ENCODE measurements at regions not wholly inside any gene's neighbourhood (a gene's known extent, or its start where the extent isn't known, plus 50 kb on each side); places are given as distances from the start of the nearest gene placed in this dataset.

DNA sequence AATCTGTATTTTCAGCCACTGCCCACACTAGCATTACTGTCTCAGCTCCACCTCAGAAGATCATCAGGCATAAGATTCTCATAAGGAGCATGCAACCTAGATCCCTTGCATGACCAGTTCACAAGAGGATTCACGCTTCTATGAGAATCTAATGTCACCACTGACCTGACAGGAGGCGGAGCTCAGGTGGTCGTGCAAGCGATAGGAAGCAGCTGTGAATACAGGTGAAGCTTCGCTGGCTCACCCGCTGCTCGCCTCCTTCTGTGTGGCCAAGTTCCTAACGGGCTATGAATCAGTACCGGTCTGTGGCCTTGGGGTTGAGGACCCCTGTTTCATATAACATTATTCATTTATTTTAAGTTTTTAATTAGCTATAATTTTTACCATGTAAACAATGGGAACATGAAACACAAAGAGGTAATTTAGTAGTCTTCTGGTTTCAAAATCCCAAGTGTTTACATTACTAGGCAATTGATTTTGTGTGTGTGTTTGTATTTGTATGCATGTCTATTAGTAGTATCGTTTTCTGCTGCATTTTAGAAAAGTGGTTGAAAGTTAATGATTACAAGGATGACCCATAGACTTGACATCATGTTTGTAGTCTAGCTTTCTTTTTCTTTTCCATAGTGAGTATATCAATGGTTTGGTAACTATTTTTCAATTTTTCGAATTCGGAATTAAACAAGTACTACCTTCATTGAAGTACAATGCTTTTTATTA is 159.4 kb downstream of the TENT4A start:
- DNase-seq, result no peak

DNA sequence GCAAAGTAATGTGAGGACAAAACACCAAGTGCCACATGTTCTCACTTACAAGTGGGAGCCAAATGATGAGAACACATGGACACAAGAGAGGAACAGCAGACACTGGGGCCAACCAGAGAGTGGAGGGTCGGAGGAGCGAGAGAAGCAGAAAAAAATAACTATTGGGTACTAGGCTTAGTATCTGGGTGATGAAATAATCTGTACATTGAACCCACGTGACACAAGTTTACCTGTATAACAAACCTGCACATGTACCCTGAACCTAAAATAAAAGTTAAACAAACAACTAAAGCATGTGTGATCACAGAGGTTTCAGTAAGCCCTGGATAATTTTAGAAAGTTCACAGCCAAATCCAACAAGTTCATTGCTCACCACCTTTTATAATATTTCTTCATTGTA is 160.1 kb downstream of the TENT4A start:
- no peak for DNase-seq

DNA sequence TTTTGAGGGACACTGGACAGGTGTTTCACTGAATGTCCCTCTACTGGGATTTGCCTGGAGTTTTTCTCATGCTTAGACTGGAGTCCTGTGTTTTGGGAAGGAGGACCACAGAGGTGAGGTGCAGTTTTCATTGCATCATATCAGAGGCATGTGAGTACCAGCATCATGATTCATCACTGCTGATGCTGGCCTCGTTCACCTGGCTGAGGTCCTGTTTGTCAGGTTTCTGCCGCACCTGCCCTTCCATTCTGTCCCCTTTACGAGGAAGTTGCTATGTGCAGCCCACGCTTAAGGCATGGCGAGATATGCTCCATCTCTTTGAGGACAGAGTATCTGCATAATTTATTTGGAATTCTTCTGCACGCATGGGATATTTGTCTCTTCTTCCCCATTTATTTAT is 162.1 kb downstream of the TENT4A start:
- DNase-seq, result no peak

DNA sequence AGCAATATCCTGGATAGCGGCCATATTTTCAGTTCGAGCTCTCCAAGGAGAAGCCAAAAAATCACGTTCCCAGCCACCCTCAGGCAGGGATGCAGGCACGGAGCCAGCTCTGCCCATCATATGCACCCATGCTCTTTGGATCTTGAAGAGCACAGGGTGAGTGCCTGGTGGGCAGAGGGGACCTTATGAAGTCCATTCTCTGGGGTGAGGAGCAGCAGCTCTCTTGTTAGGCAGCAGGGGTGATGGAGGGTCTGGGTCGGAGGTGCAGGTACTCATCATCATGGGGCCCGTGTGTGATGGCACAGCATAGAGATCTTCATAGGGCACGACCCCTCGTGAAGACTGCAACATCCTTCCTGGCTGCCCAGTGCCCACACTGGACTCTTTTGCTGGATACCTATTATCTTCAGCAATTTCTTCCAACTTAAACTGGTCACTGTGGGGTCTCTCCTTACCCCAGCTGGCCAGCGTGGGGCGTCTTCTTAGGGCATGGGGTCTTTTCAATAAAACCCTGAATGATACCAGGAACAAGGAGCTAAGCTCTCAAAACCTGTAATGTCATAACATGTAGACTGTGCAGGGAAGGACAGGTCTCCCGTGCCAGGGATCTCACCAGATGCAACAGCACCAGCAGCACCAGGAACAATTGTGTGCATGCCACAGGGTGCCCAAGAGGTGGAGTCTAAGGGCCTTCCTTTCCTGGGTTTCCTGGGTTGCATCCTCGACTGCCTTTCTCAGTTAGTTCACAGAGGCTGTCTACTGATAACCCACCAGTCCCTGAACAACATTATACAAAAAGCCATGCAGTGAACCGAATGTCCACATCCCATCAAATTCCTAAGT is 165.0 kb downstream of the TENT4A start:
- no peak for DNase-seq

DNA sequence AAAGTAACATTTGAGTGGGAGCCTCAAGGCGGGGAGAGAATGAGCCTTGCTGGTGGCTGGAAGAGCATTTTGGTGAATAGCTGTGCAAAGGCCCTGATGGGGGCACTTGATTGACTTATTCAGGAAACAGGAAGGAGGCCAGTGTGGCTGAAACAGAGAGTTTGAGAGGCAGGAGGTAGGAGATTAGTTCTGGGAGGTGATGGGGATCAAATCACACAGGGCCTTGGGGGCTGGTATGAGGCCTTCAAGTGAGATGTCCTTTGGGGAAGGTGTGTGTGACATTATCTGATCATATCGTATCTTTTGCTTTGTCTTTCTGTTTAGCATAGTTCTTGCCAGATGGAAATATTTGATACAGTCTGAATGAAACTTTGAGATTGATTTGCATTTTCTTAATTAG is 172.3 kb downstream of the TENT4A start:
- DNase-seq, result no peak

DNA sequence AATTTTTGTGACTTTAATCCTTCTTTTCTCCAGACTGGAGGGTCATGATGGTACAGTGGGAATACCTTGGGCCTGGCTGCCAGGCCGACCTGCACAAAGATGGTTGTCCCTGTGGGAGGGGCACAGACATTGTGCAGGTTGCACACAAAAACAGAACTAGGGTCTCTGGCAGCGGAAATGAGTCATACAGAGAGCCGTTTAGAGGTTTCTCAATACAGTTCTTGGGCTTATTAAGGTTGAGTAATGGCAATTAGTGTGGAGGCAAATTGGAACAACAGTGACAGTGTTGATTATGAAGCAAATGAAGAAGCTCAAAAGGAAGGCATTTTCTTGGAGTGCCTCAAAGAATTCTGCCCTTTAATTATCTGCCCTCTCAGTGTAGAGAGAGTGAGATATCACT is 173.6 kb downstream of the TENT4A start:
- no peak for DNase-seq

DNA sequence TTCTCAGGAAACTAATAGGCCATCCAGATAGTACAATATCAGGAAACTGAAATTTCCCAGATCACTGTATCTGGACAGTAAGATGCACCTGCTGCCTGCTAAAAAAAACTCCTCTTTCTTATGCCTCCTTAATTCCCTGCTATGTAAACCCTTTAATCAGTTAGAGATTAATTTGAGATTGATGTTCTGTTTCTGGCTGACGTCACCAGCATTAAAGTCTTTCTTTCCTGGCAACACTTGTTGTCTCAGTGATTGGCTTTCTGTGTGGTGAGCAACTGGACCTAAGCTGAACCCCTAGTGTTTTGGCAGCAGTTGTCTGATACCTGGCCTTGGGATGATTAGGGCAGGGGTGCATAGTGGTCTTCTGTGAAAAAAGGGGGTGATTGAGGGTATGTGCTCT is 175.8 kb downstream of the TENT4A start:
- DNase-seq, result no peak

DNA sequence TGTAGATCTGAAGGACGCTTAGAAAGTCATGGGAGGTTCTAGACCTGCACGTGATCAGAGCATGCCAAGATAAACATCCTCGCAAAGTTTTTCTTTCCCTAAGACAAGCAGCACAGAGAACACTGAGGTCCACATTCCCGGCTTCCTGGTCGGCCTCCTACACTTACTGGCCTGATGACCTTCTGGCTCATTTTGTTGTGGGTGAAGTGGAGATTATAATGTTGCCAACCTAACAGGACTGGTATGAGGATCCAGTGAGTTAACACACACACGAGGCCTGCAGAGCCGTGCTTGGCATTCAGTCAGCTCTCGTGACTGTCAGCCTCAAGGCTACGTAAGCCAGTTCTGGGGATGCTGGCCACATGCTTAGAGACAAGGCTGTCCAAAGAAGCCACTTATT is 186.0 kb downstream of the TENT4A start:
- DNase-seq, result no peak

DNA sequence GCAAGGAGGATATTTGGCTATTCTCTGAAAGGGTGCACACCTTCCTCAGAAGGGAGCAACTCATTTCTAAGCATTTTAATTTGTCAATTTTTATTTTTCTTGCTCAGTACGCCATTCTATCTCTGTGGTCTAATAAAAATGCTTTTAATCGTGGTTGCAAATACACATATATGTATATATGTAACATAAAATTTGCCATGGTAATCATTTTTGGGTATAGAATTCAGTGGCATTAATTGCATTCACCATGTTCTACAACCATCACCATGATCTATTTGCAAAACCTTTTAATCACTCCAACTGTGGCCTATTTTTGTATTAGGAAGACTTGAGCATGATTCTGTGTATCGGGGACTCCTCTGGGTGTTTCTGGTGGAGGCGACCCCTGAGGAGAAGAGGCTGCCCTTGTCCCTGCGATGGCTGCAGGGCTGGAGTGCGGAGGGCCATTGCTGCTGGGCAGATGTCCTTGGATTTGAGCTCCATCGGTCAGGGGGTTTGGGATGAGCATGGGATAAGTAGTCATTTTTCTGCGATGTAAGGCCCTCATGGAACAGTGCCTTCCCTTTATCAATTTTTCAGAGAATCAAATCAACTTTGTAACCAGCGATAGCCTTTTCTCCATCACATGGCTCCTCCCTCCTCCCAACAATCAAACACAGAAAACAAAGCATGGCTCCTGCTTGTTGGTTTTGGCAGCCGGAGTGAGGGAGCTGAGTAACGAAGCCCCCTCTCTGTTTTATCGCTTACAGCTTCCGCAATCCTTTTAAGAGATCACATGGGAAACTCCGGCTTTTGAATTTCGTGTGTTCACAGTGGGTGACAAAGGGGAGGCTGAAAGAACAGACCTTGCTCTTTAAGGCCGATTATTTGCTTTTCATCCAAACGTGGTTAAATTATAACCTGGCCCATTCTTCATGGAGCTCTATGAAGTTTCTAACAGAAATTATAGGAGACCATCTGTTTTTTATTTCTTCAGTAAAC is 187.3 kb downstream of the TENT4A start:
- no peak for DNase-seq

DNA sequence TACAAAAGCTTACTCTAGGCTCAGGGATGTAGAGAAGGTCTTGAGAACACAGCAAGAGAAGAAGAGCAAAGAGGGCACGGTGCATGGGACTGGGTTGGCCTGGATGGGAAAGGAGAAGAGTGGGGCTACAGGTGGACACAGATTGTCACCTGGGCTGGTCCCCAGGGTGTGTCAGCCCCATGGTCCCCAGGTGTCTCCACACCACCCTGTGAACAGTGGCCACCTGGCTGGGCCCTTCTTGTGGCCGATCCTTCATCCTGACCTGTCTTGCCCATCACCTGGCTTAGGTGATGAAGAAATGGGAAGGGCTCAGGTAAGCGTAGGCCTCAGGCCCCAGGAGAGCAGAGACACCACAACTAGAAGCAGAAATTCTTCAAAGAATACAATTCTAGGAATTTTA is 188.9 kb downstream of the TENT4A start:
- DNase-seq, result no peak

DNA sequence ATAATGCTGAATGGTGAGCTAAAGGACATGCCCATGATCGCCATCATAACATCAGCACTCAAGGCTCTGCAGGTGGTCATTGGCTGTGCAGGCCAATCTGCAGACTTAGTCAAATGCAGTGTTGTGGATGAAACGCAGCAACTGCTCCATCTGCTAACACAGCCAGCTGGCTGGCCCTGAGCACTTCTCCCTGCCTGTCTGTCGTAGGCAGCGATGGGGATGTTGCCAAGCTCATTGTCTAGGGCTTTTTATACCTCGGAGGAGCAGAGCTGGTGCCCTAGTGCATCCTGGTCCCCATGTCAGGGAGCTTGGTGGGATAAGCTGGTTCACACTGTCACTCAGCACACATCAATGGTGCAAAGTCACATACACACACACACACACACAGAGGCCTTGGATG is 189.4 kb downstream of the TENT4A start:
- no peak for DNase-seq

DNA sequence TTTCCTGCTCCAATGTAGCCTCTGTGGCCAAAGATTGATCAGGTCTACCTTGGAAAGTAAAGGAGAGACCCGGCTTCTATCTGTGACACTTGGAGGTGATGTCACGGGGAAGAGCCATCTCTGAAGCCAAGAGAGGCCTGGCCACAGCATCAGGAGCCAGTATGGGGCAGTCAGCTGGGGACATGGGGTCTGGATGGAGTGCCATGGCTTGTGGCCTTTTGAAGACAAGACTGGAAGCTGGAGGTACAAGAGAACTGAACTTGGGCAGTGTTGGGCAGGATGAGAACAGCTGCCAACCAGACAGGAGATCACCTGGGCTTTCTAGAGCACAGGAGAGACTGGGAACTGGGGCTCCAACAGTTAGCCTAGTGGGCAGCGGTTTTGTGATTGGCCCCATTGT is 190.7 kb downstream of the TENT4A start:
- no peak for DNase-seq

DNA sequence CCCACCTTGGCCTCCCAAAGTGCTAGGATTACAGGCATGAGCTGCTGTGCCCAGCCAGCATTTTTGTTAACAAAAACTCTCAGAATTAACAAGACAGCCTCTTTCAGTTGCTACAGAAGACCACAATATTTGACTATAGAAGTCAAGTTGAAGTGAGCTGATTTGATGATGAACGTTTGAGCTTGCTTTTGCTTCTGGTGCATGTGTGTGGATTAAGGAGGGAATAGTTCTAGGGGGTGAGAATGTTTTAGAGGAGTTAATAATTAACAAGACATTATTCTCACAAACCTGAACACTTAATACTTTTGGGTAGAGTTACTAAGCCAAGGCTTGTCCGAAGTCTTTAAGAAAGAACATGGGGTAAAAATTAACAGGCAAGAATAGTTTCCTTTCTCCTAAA is 191.6 kb downstream of the TENT4A start:
- no peak for DNase-seq

DNA sequence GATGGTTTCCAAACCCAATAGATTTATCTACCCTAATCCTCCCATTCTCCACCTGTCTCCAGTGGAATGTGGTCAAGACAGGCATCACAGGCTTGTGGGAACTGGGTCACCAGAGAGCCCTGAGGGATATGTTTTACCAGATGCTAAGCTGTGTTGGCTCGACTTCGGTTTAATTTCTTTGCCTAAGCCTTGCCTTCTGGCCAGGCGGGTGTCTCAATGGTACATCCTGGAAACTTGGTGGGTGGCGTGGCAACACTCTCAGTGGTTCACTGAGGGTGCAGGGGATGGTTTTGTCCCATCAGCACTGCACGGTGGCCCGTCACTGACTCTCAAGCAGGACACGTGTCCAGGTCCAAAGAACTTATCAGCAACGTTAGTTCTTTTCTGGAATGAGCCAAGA is 192.2 kb downstream of the TENT4A start:
- DNase-seq, result no peak

DNA sequence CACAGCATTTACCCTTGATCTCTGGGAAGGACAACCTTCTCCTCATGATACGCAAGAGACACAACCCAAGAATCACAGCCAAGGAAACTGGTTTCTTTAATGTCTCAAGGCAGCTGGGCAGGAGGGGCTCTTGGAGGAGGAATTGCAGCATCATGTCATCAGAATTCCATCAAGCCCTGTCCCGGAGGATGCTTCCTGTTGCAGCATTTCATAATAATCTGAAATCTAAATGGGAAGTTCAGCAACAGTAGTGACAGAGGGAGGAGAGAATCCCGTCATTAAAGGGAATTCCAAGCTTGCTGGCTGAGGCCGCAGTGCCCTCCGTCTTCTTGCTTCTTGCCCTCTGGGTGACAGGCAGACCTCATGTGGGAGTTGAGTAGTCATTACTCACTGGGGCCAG is 192.7 kb downstream of the TENT4A start:
- no peak for DNase-seq

DNA sequence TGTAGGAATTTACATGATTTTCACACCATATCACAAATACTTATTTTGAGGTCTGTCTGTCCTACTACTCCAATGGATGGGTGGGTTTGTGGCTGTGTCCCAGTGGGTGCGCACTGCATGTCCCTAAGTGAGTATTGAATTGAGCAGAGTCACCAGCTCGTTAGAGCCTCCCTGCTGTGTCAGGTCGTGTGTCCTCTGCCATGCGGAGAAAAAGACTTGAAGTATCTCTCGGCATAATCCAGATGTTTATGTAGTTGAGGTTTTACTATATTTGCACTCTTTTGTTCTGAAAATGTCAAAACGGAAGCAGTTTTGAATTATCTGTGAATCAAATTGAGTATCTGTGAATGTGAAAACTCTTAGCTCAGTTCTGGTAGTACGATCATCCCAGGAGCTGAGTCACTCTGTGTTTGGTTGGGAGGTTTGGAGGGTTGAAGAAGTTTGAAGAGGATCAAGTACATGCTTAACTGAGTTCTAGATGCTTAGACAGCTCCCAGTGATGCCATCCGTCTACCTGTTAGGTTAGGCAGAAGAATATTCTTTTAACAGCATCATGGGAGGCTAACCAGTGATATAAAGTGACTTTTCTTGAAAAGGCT is 194.2 kb downstream of the TENT4A start:
- no peak for DNase-seq

DNA sequence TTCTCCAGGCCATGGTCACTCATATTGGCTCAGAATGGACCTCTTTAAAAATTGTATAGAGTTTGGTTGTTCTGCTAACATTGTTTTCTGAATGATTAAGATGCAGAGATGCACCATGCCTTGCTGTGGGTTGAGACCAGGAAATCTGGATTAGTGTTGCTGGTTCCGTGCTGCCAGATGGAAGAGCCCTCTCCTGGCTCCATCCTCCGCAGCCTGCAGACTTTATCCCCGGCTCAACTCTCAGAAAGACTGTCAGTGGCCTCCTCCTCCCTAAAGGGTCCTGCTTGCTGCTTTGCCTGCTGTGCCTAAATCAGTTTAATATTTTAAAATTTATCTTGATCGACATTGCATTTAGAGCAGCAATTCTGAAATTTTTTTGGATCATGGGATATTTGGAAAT is 196.7 kb downstream of the TENT4A start:
- DNase-seq, result no peak

DNA sequence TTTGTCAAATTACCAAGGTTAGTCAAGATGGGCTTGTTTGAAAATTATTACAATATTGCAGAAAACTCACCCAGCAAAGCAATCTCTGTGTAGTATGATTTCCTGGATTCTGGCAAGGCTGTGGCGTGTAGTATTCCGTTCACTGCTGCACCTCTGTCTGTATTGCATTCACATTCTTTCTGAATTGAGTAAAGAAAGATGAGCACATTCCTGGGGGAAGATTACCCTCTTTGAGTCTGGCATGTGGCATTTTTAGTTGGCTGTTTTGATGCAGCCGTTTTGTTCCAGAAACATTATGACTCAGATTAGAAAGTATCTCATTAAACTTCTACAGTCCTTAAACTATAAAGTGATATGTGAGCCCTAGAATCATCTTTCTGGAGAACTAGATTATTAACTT is 197.7 kb downstream of the TENT4A start:
- no peak for DNase-seq

DNA sequence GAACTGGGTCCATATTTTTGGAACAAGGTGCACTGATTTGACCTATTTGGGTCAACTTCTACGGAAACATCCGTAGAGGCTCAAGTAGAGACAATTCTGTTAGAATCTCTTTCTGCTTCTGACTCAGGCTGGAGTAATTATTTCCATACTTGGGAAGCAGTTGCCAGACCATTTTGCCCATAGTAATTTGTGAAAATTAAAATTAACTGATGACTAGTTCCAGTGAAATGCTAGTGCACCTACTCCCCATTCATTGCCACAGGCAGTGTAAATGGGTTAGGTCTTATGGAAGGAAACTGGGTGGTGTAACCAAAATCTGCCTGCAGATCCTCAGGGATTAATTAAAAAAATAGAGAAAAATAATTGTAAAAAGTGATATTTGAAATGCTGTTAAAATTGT is 201.1 kb downstream of the TENT4A start:
- no peak for DNase-seq

DNA sequence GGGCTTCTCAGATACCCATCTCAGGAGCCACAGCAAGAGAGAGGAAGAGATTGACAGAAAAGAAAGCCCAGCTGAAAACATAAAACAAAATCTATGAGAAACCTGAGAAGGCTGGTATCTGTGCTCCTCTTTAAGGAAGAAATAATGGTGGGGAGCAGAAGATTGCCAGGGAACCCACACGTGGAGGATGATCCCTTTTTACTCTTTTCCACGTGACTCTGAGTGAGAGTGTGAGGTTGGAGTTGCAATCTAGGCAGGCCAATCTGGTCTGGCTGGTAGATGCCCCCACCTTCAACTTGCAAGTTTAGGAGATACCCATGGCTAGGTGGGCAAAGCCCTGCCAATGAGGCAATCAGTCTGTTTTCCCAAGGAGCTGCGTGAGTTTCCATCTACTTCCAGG is 202.3 kb downstream of the TENT4A start:
- no peak for DNase-seq

DNA sequence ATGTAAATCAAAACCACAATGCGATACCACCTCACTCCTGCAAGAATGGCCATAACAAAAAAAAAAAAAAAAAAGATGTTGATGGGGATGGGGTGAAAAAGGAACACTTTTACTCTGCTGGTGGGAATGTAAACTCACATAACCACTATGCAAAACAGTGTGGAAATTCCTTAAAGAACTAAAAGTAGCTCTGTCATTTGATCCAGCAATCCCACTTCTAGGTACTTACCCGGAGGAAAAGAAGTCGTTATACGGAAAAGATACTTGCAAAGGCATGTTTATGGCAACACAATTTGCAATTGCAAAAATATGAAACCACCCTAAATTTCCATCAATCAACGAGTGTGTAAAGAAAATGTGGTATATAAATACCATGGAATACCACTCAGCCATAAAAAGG is 205.0 kb downstream of the TENT4A start:
- no peak for DNase-seq

DNA sequence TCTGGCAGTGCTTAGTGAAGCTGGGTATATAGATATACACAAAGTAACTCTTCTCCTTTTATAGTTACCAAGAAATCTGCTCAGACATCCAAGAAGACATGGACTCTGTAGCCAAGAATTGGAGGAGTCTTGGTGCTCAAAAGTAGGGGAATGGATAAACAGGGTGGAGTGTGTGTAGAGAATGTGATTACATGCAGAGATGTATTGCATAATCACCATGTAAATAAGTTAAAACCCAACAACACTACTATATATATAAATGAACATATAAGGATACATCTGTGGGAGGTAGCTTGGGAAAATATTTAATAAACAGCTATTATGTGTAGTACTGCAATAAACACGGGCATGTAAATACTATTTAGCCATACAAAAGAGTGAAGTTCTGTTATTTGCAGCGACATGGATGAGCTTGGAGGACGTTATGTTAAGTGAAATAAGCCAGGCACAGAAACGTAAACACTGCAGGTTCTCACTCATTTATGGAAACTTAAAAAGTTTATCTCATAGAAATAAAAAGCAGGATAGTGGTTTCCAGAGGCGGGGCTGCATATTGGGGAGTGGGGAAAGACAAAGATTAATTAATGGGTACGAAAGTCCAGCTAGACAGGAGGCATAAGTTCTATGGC is 207.5 kb downstream of the TENT4A start:
- DNase-seq, result no peak
